ENCODE measurements at regions not wholly inside any gene's neighbourhood (a gene's known extent, or its start where the extent isn't known, plus 50 kb on each side); places are given as distances from the start of the nearest gene placed in this dataset.

- peak overlapping the region; percentile 23 for H3K4me2 ChIP-seq (ENCODE audit: low read length)
- H3K4me3 ChIP-seq (ENCODE audit: low read length): no peak overlapping the region
- H3K9ac ChIP-seq (ENCODE audit: low read depth, low read length): no peak overlapping the region
- H3K4me1 ChIP-seq (ENCODE audit: control insufficient read depth, insufficient read depth, low read length): no peaks in the 10 kb centered on the region
- H3K27me3 ChIP-seq (ENCODE audit: control insufficient read depth, insufficient read depth, low read length): no peaks in the 10 kb centered on the region
- H3K9me3 ChIP-seq (replicated peaks; ENCODE audit: low read length): no peaks in the 10 kb centered on the region
- H3K36me3 ChIP-seq (ENCODE audit: insufficient read depth, low read length): no peaks in the 10 kb centered on the region
Observed at GRCh38 chr12:85558684-85559083, 277.5 kb downstream of the RASSF9 start.

GRCh38 chr12:85559127-85559526, 277.1 kb downstream of the RASSF9 start:
- Histone ChIP-seq H3K9ac (ENCODE audit: low read depth, low read length) (no peak overlapping the region), H3K4me3 (ENCODE audit: low read length) (no peak overlapping the region), H3K27me3 (ENCODE audit: control insufficient read depth, insufficient read depth, low read length) (no peaks in the 10 kb centered on the region), H3K36me3 (ENCODE audit: insufficient read depth, low read length) (no peaks in the 10 kb centered on the region), H3K4me2 (ENCODE audit: low read length) (peak overlapping the region; percentile 23), H3K9me3 (replicated peaks; ENCODE audit: low read length) (no peaks in the 10 kb centered on the region), H3K4me1 (ENCODE audit: control insufficient read depth, insufficient read depth, low read length) (no peaks in the 10 kb centered on the region)

GRCh38 chr12:85559536-85559935, 276.7 kb downstream of the RASSF9 start:
- H3K4me3 ChIP-seq (ENCODE audit: low read length): no peak overlapping the region
- H3K9me3 ChIP-seq (replicated peaks; ENCODE audit: low read length): no peaks in the 10 kb centered on the region
- no peaks in the 10 kb centered on the region for H3K4me1 ChIP-seq (ENCODE audit: control insufficient read depth, insufficient read depth, low read length)
- H3K9ac ChIP-seq (ENCODE audit: low read depth, low read length): no peak overlapping the region
- H3K27me3 ChIP-seq (ENCODE audit: control insufficient read depth, insufficient read depth, low read length): no peaks in the 10 kb centered on the region
- no peaks in the 10 kb centered on the region for H3K36me3 ChIP-seq (ENCODE audit: insufficient read depth, low read length)
- peak overlapping the region; percentile 23 for H3K4me2 ChIP-seq (ENCODE audit: low read length)

GRCh38 chr12:85562765-85563164, 273.4 kb downstream of the RASSF9 start:
- no peaks in the 10 kb centered on the region for H3K4me1 ChIP-seq (ENCODE audit: control insufficient read depth, insufficient read depth, low read length)
- H3K4me2 ChIP-seq (ENCODE audit: low read length): no peak overlapping the region
- no peak overlapping the region for H3K9ac ChIP-seq (ENCODE audit: low read depth, low read length)
- H3K36me3 ChIP-seq (ENCODE audit: insufficient read depth, low read length): no peaks in the 10 kb centered on the region
- H3K4me3 ChIP-seq (ENCODE audit: low read length): no peak overlapping the region
- no peaks in the 10 kb centered on the region for H3K9me3 ChIP-seq (replicated peaks; ENCODE audit: low read length)
- no peaks in the 10 kb centered on the region for H3K27me3 ChIP-seq (ENCODE audit: control insufficient read depth, insufficient read depth, low read length)

GRCh38 chr12:85564786-85565185, 271.4 kb downstream of the RASSF9 start:
- no peak overlapping the region for H3K9ac ChIP-seq (ENCODE audit: low read depth, low read length)
- H3K4me3 ChIP-seq (ENCODE audit: low read length): no peak overlapping the region
- no peaks in the 10 kb centered on the region for H3K27me3 ChIP-seq (ENCODE audit: control insufficient read depth, insufficient read depth, low read length)
- H3K9me3 ChIP-seq (replicated peaks; ENCODE audit: low read length): no peaks in the 10 kb centered on the region
- H3K4me1 ChIP-seq (ENCODE audit: control insufficient read depth, insufficient read depth, low read length): no peaks in the 10 kb centered on the region
- no peaks in the 10 kb centered on the region for H3K36me3 ChIP-seq (ENCODE audit: insufficient read depth, low read length)
- H3K4me2 ChIP-seq (ENCODE audit: low read length): no peak overlapping the region

- H3K4me1 ChIP-seq (ENCODE audit: control insufficient read depth, insufficient read depth, low read length): peaks cover 14% of the 10 kb centered on the region
- H3K9me3 ChIP-seq (replicated peaks; ENCODE audit: low read length): no peaks in the 10 kb centered on the region
- H3K36me3 ChIP-seq (ENCODE audit: insufficient read depth, low read length): no peaks in the 10 kb centered on the region
- no peak overlapping the region for H3K9ac ChIP-seq (ENCODE audit: low read depth, low read length)
- H3K4me3 ChIP-seq (ENCODE audit: low read length): no peak overlapping the region
- H3K27me3 ChIP-seq (ENCODE audit: control insufficient read depth, insufficient read depth, low read length): no peaks in the 10 kb centered on the region
- no peak overlapping the region for H3K4me2 ChIP-seq (ENCODE audit: low read length)
Observed at GRCh38 chr12:85568395-85569103, 267.7 kb downstream of the RASSF9 start.

- H3K4me1 ChIP-seq (ENCODE audit: control insufficient read depth, insufficient read depth, low read length): peaks cover 14% of the 10 kb centered on the region
- no peak overlapping the region for H3K9ac ChIP-seq (ENCODE audit: low read depth, low read length)
- no peaks in the 10 kb centered on the region for H3K36me3 ChIP-seq (ENCODE audit: insufficient read depth, low read length)
- no peaks in the 10 kb centered on the region for H3K27me3 ChIP-seq (ENCODE audit: control insufficient read depth, insufficient read depth, low read length)
- no peak overlapping the region for H3K4me2 ChIP-seq (ENCODE audit: low read length)
- H3K4me3 ChIP-seq (ENCODE audit: low read length): no peak overlapping the region
- no peaks in the 10 kb centered on the region for H3K9me3 ChIP-seq (replicated peaks; ENCODE audit: low read length)
Observed at GRCh38 chr12:85569261-85569660, 266.9 kb downstream of the RASSF9 start.

- H3K27me3 ChIP-seq (ENCODE audit: control insufficient read depth, insufficient read depth, low read length): no peaks in the 10 kb centered on the region
- H3K4me3 ChIP-seq (ENCODE audit: low read length): no peak overlapping the region
- H3K4me2 ChIP-seq (ENCODE audit: low read length): no peak overlapping the region
- peaks cover 14% of the 10 kb centered on the region for H3K4me1 ChIP-seq (ENCODE audit: control insufficient read depth, insufficient read depth, low read length)
- no peaks in the 10 kb centered on the region for H3K9me3 ChIP-seq (replicated peaks; ENCODE audit: low read length)
- no peaks in the 10 kb centered on the region for H3K36me3 ChIP-seq (ENCODE audit: insufficient read depth, low read length)
- no peak overlapping the region for H3K9ac ChIP-seq (ENCODE audit: low read depth, low read length)
Observed at GRCh38 chr12:85572956-85573355, 263.3 kb downstream of the RASSF9 start.

GRCh38 chr12:85573635-85574214, 262.5 kb downstream of the RASSF9 start:
- Histone ChIP-seq H3K4me3 (ENCODE audit: low read length) (no peak overlapping the region), H3K9ac (ENCODE audit: low read depth, low read length) (no peak overlapping the region), H3K4me1 (ENCODE audit: control insufficient read depth, insufficient read depth, low read length) (peaks cover 14% of the 10 kb centered on the region), H3K9me3 (replicated peaks; ENCODE audit: low read length) (no peaks in the 10 kb centered on the region), H3K27me3 (ENCODE audit: control insufficient read depth, insufficient read depth, low read length) (no peaks in the 10 kb centered on the region), H3K36me3 (ENCODE audit: insufficient read depth, low read length) (no peaks in the 10 kb centered on the region), H3K4me2 (ENCODE audit: low read length) (no peak overlapping the region)

- Histone ChIP-seq H3K4me3 (ENCODE audit: low read length) (no peak overlapping the region), H3K27me3 (ENCODE audit: control insufficient read depth, insufficient read depth, low read length) (no peaks in the 10 kb centered on the region), H3K4me1 (ENCODE audit: control insufficient read depth, insufficient read depth, low read length) (peaks cover 14% of the 10 kb centered on the region), H3K4me2 (ENCODE audit: low read length) (no peak overlapping the region), H3K36me3 (ENCODE audit: insufficient read depth, low read length) (no peaks in the 10 kb centered on the region), H3K9me3 (replicated peaks; ENCODE audit: low read length) (no peaks in the 10 kb centered on the region), H3K9ac (ENCODE audit: low read depth, low read length) (no peak overlapping the region)
Observed at GRCh38 chr12:85574291-85574690, 261.9 kb downstream of the RASSF9 start.

GRCh38 chr12:85575120-85576096, 260.8 kb downstream of the RASSF9 start:
- H3K36me3 ChIP-seq (ENCODE audit: insufficient read depth, low read length): no peaks in the 10 kb centered on the region
- no peak overlapping the region for H3K9ac ChIP-seq (ENCODE audit: low read depth, low read length)
- no peak overlapping the region for H3K4me2 ChIP-seq (ENCODE audit: low read length)
- no peaks in the 10 kb centered on the region for H3K9me3 ChIP-seq (replicated peaks; ENCODE audit: low read length)
- H3K27me3 ChIP-seq (ENCODE audit: control insufficient read depth, insufficient read depth, low read length): no peaks in the 10 kb centered on the region
- no peak overlapping the region for H3K4me3 ChIP-seq (ENCODE audit: low read length)
- H3K4me1 ChIP-seq (ENCODE audit: control insufficient read depth, insufficient read depth, low read length): peaks cover 14% of the 10 kb centered on the region
